ENCODE measurements at regions not wholly inside any gene's neighbourhood (a gene's known extent, or its start where the extent isn't known, plus 50 kb on each side); places are given as distances from the start of the nearest gene placed in this dataset.

DNA sequence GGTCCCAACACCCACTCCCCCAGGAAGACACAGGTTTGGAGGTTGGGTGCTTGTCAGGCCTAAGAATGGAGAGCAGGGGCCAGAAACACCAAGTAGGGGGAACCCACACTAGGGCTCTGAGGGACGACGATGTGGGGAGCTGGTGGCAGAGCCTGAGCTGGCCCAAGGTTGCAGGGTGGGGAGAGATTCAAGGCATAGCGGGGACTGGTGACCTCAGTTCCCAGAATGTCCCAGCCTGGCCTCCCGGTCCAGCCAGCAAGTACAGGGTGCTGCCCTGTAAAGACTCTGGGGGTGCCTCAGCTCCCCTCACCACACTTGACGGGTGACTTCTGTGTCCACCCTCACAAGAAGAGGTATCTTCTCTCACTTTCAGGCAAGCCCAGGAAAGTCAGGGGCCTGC is 86.7 kb downstream of the ALG10 start:
- TF ChIP-seq, protein P1, sequence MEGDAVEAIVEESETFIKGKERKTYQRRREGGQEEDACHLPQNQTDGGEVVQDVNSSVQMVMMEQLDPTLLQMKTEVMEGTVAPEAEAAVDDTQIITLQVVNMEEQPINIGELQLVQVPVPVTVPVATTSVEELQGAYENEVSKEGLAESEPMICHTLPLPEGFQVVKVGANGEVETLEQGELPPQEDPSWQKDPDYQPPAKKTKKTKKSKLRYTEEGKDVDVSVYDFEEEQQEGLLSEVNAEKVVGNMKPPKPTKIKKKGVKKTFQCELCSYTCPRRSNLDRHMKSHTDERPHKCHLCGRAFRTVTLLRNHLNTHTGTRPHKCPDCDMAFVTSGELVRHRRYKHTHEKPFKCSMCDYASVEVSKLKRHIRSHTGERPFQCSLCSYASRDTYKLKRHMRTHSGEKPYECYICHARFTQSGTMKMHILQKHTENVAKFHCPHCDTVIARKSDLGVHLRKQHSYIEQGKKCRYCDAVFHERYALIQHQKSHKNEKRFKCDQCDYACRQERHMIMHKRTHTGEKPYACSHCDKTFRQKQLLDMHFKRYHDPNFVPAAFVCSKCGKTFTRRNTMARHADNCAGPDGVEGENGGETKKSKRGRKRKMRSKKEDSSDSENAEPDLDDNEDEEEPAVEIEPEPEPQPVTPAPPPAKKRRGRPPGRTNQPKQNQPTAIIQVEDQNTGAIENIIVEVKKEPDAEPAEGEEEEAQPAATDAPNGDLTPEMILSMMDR (IDR thresholded peaks at IDR 0.05), result no peak
- TF ChIP-seq EP300 (IDR thresholded peaks at IDR 0.05) (no peak), POLR2A (IDR thresholded peaks at IDR 0.05) (no peak)
